Left lung (tissue), 4 donors: ENCODE measurements at regions not wholly inside any gene's neighbourhood (a gene's known extent, or its start where the extent isn't known, plus 50 kb on each side); places are given as distances from the start of the nearest gene placed in this dataset.
A peak's percentile ranks its signal among the peaks of the same experiment; 100 is the strongest.

Source experiments
- ATAC-seq: fragments of 200-7000 bp; cut with Tn5 transposase; one replicate; pipeline ENCODE4 v1.9.1; 2020; ENCODE audit warnings: moderate library complexity
- DNase-seq, 4 donors: peaks; one replicate each; pipeline ENCODE4 v3.0.0-alpha.2; 2013 to 2020
- H3K27ac ChIP-seq, 2 donors: fragments of 200-600 bp; sonication (generic) in 1 of 2; one replicate each; pipeline versions ENCODE4 v1.5.0 to v1.8.0; 2020 to 2021
- H3K27me3 ChIP-seq, 2 donors: fragments of 200-600 bp; sonication (generic) in 1 of 2; one replicate each; pipeline versions ENCODE4 v1.5.0 to v1.8.0; 2020 to 2021
- H3K36me3 ChIP-seq, 2 donors: fragments of 200-600 bp; sonication (generic) in 1 of 2; one replicate each; pipeline versions ENCODE4 v1.5.0 to v1.8.0; 2020 to 2021
- H3K4me1 ChIP-seq, 2 donors: fragments of 200-600 bp; one replicate each; pipeline ENCODE4 v1.8.0; 2021
- H3K4me3 ChIP-seq, 2 donors: fragments of 200-600 bp; sonication (generic) in 1 of 2; one replicate each; pipeline versions ENCODE4 v1.5.0 to v1.8.0; 2020 to 2021; ENCODE audit warnings: mild to moderate bottlenecking in 1 of 2
- H3K9me3 ChIP-seq, 2 donors: fragments of 200-600 bp; sonication (generic) in 1 of 2; one replicate each; pipeline versions ENCODE4 v1.5.0 to v1.8.0; 2020 to 2021
- intact Hi-C, 2 donors: fragments of 100-400 bp; cut with DNase I; formaldehyde crosslinking; loops; one replicate each; pipeline versions ENCODE4 v1.11.2 to v1.14.2; 2022
- TF ChIP-seq, protein P1 (sequence below), 2 donors: fragments of 200-600 bp; sonication (generic) in 1 of 2; IDR thresholded peaks; one replicate each; pipeline versions ENCODE4 v1.5.0 to v1.8.0; 2021; ENCODE audit warnings: antibody characterized with exemption in 2 of 2
- donor health status: DM: no; HTN: yes; CAD: no.
- donor health status: DM: no; HTN: no; CAD: no.

DNA sequence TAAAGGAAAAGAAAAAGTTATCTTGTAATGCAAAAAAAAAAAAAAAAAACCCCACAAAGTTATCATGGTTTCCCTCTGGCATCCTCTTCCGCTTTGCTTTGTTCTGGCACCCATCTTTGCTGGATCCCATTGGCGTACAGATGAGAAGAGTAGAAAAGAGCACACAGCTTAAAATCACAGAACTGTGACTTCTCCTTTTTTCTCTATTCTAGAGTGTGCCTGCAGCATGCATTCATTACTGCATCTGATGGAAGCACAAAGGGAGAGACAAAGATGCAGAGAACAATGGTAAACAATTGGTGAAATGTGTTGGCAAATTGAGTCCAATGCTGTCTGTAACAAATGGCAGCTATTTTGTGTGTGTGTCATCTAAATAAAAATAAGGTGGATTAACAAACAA is 440.8 kb upstream of the PIK3R1 start:
- TF ChIP-seq, protein P1, sequence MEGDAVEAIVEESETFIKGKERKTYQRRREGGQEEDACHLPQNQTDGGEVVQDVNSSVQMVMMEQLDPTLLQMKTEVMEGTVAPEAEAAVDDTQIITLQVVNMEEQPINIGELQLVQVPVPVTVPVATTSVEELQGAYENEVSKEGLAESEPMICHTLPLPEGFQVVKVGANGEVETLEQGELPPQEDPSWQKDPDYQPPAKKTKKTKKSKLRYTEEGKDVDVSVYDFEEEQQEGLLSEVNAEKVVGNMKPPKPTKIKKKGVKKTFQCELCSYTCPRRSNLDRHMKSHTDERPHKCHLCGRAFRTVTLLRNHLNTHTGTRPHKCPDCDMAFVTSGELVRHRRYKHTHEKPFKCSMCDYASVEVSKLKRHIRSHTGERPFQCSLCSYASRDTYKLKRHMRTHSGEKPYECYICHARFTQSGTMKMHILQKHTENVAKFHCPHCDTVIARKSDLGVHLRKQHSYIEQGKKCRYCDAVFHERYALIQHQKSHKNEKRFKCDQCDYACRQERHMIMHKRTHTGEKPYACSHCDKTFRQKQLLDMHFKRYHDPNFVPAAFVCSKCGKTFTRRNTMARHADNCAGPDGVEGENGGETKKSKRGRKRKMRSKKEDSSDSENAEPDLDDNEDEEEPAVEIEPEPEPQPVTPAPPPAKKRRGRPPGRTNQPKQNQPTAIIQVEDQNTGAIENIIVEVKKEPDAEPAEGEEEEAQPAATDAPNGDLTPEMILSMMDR (IDR thresholded peaks at IDR 0.05), result no peak
- intact Hi-C loops, result no loop called here
- H3K4me3 ChIP-seq, result no peak overlapping the region
- H3K27me3 ChIP-seq, result no peaks in the 10 kb centered on the region
- no peaks in the 10 kb centered on the region for H3K36me3 ChIP-seq
- H3K4me1 ChIP-seq, result peaks cover 5 to 8% of the 10 kb centered on the region in 2 donors
- no peak for DNase-seq
- no peak for ATAC-seq
- H3K9me3 ChIP-seq, result peaks cover 0 to 2% of the 10 kb centered on the region in 2 donors
- H3K27ac ChIP-seq, result no peak overlapping the region

GRCh38 chr5:67774267-67774552 is 441.3 kb upstream of the PIK3R1 start:
- DNase-seq, result no peak
- peak; percentile 9 for ATAC-seq
- H3K9me3 ChIP-seq, result peaks cover 0 to 2% of the 10 kb centered on the region in 2 donors
- no peaks in the 10 kb centered on the region for H3K36me3 ChIP-seq
- TF ChIP-seq, protein P1 (IDR thresholded peaks at IDR 0.05), result no peak
- intact Hi-C loops, result no loop called here
- H3K27me3 ChIP-seq, result no peaks in the 10 kb centered on the region
- no peak overlapping the region for H3K27ac ChIP-seq
- peaks cover 5 to 8% of the 10 kb centered on the region in 2 donors for H3K4me1 ChIP-seq
- no peak overlapping the region for H3K4me3 ChIP-seq

- Histone ChIP-seq H3K27ac (no peak overlapping the region), H3K4me3 (no peak overlapping the region), H3K27me3 (no peaks in the 10 kb centered on the region), H3K9me3 (peaks cover 0 to 2% of the 10 kb centered on the region in 2 donors), H3K36me3 (no peaks in the 10 kb centered on the region), H3K4me1 (peaks cover 5 to 8% of the 10 kb centered on the region in 2 donors)
- DNase-seq, result no peak
- intact Hi-C loops, result no loop called here
- ATAC-seq, result no peak
- TF ChIP-seq, protein P1 (IDR thresholded peaks at IDR 0.05), result no peak
Measured at GRCh38 chr5:67773411-67774266, 441.9 kb upstream of the PIK3R1 start.

- DNase-seq (no peak), ATAC-seq (no peak)
- H3K4me3 ChIP-seq, result no peak overlapping the region
- intact Hi-C loops, result no loop called here
- no peaks in the 10 kb centered on the region for H3K9me3 ChIP-seq
- TF ChIP-seq, protein P1 (IDR thresholded peaks at IDR 0.05), result no peak
- no peak overlapping the region for H3K27ac ChIP-seq
- no peaks in the 10 kb centered on the region for H3K27me3 ChIP-seq
- H3K36me3 ChIP-seq, result no peaks in the 10 kb centered on the region
- peaks cover 5 to 8% of the 10 kb centered on the region in 2 donors for H3K4me1 ChIP-seq
Measured at GRCh38 chr5:67771791-67772190, 443.8 kb upstream of the PIK3R1 start.

DNA sequence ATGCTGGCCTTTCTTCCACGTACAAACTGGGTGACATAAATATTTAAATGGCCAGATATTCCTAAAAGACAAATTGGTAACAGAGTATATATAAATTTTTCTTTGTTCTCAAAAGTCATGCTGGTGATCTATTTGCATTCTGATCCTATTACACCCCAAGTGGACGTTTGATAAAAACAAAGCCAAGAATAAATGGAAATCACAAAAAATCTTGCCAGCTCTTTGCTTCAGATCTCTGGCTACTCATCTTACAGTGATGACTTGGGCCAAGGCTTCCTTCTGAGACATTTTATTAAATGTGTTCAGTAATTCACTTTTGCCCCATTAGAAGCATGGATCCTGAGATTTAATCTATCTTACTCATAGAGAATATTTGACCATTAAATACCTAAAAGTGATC is 444.3 kb upstream of the PIK3R1 start:
- intact Hi-C loops, result no loop called here
- DNase-seq, result no peak
- no peak overlapping the region for H3K4me3 ChIP-seq
- H3K9me3 ChIP-seq, result no peaks in the 10 kb centered on the region
- H3K4me1 ChIP-seq, result peaks cover 5 to 8% of the 10 kb centered on the region in 2 donors
- no peak overlapping the region for H3K27ac ChIP-seq
- no peaks in the 10 kb centered on the region for H3K27me3 ChIP-seq
- no peak for ATAC-seq
- TF ChIP-seq, protein P1 (IDR thresholded peaks at IDR 0.05), result no peak
- H3K36me3 ChIP-seq, result no peaks in the 10 kb centered on the region
